ENCODE measurements at regions not wholly inside any gene's neighbourhood (a gene's known extent, or its start where the extent isn't known, plus 50 kb on each side); places are given as distances from the start of the nearest gene placed in this dataset.
"Not testable (repeated sequence)": the region's sequence is repeated elsewhere in the genome, so short reads cannot be mapped to it uniquely, and the experiment has no call there.

- no peak for DNase-seq
These were observed 370.1 kb upstream of the CDH8 start for GRCh38 chr16:62406387-62406786.

- DNase-seq, result no peak
These were observed 368.8 kb upstream of the CDH8 start for GRCh38 chr16:62404842-62405611.

GRCh38 chr16:62392698-62393097 is 356.5 kb upstream of the CDH8 start:
- no peak for DNase-seq

- no peak for DNase-seq
These were observed 355.7 kb upstream of the CDH8 start for GRCh38 chr16:62391940-62392339.

GRCh38 chr16:62391134-62391533 is 354.9 kb upstream of the CDH8 start:
- no peak for DNase-seq

- DNase-seq, result no peak
These were observed 354.0 kb upstream of the CDH8 start for GRCh38 chr16:62390214-62390613.

- no peak for DNase-seq
These were observed 350.2 kb upstream of the CDH8 start for GRCh38 chr16:62386411-62386810.

- DNase-seq, result no peak
These were observed 347.7 kb upstream of the CDH8 start for GRCh38 chr16:62383941-62384340.

GRCh38 chr16:62370445-62370844 is 334.2 kb upstream of the CDH8 start:
- DNase-seq, result no peak

GRCh38 chr16:62363501-62363900 is 327.3 kb upstream of the CDH8 start:
- DNase-seq, result no peak

- no peak for DNase-seq
These were observed 317.1 kb upstream of the CDH8 start for GRCh38 chr16:62353355-62353754.

GRCh38 chr16:62342216-62342615 is 306.0 kb upstream of the CDH8 start:
- DNase-seq, result no peak

- no peak for DNase-seq
These were observed 299.1 kb upstream of the CDH8 start for GRCh38 chr16:62335356-62335755.

- DNase-seq, result no peak
These were observed 285.4 kb upstream of the CDH8 start for GRCh38 chr16:62321606-62322005.

- DNase-seq, result no peak
These were observed 262.4 kb upstream of the CDH8 start for GRCh38 chr16:62298600-62298999.

GRCh38 chr16:62294213-62294972 is 258.2 kb upstream of the CDH8 start:
- DNase-seq, result no peak

GRCh38 chr16:62288990-62289629 is 252.9 kb upstream of the CDH8 start:
- DNase-seq, result no peak

GRCh38 chr16:62280506-62280905 is 244.3 kb upstream of the CDH8 start:
- DNase-seq, result no peak

- no peak for DNase-seq
These were observed 241.7 kb upstream of the CDH8 start for GRCh38 chr16:62277942-62278341.

GRCh38 chr16:62276637-62277036 is 240.4 kb upstream of the CDH8 start:
- DNase-seq, result no peak

- no peak for DNase-seq
These were observed 235.8 kb upstream of the CDH8 start for GRCh38 chr16:62272035-62272434.

- DNase-seq, result no peak
These were observed 225.5 kb upstream of the CDH8 start for GRCh38 chr16:62261760-62262159.

- not testable (repeated sequence) for DNase-seq
These were observed 222.7 kb upstream of the CDH8 start for GRCh38 chr16:62258931-62259435.

- DNase-seq, result no peak
These were observed 220.2 kb upstream of the CDH8 start for GRCh38 chr16:62256406-62256805.
